Uterus (tissue), 2 donors: ENCODE measurements at regions not wholly inside any gene's neighbourhood (a gene's known extent, or its start where the extent isn't known, plus 50 kb on each side); places are given as distances from the start of the nearest gene placed in this dataset.

ENCODE experiments used
- CTCF ChIP-seq, 4 experiments: fragments of 200-600 bp in 2 of 4; fragments of 450-650 bp in 2 of 4; sonication (generic) in 2 of 4; IDR thresholded peaks; one replicate each; pipeline ENCODE4 v1.5.1; 2016 to 2019; ENCODE audit warnings: antibody characterized with exemption in 4 of 4, mild to moderate bottlenecking in 2 of 4, moderate library complexity in 1 of 4
- POLR2A ChIP-seq, 2 donors: fragments of 450-650 bp; IDR thresholded peaks; one replicate each; pipeline ENCODE4 v1.6.1; 2016; ENCODE audit warnings: antibody characterized with exemption in 2 of 2, mild to moderate bottlenecking in 1 of 2, moderate library complexity in 1 of 2

DNA sequence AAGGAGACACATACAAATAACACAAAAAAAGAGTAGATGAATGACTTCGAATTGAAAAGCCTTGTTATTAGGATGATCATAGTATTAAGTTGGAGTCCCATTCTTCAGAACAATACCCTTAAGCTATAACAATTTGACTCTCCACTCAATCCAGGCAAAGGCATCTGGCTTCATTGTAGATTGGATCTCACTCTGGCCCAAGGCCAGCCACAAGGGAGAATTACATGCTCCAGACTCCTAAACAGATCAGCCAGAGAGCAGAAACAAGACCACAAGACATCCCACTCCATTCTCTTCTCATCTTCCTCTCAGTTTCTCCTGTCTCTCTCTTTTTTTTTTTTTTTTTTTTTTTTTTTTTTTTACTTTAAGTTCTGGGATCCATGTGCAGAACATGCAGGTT lies 213.9 kb downstream of the DHX15 start:
- TF ChIP-seq POLR2A (IDR thresholded peaks at IDR 0.05): no peak
- no peak for TF ChIP-seq CTCF (IDR thresholded peaks at IDR 0.05)
